Stimulated activated memory B cell treated with anti-CD40 and anti-IgM and Interleukin-4, amounts not matched to agents 10 μg/mL and 1 μg/mL and 100 μg/mL, for 72 hours (primary cell): ENCODE measurements at regions not wholly inside any gene's neighbourhood (a gene's known extent, or its start where the extent isn't known, plus 50 kb on each side); places are given as distances from the start of the nearest gene placed in this dataset.

Experiments
- ATAC-seq: fragments of 150-1000 bp; cut with Tn5 transposase; 2 replicates; pipeline ENCODE4 v1.10.0; 2021
- H3K27ac Mint-ChIP-seq: one replicate; pipeline ENCODE4 v1.8.0; 2022; ENCODE audit warnings: mild to moderate bottlenecking, mixed read lengths
- H3K27me3 Mint-ChIP-seq: one replicate; pipeline ENCODE4 v1.8.0; 2022; ENCODE audit warnings: mixed read lengths
- H3K36me3 Mint-ChIP-seq: one replicate; pipeline ENCODE4 v1.8.0; 2022; ENCODE audit warnings: mixed read lengths
- H3K4me1 Mint-ChIP-seq: one replicate; pipeline ENCODE4 v1.8.0; 2022; ENCODE audit warnings: mixed read lengths
- H3K4me3 Mint-ChIP-seq: one replicate; pipeline ENCODE4 v1.8.0; 2022; ENCODE audit warnings: mild to moderate bottlenecking, moderate library complexity, mixed read lengths
- H3K9me3 Mint-ChIP-seq: one replicate; pipeline ENCODE4 v1.8.0; 2022; ENCODE audit warnings: mixed read lengths

DNA sequence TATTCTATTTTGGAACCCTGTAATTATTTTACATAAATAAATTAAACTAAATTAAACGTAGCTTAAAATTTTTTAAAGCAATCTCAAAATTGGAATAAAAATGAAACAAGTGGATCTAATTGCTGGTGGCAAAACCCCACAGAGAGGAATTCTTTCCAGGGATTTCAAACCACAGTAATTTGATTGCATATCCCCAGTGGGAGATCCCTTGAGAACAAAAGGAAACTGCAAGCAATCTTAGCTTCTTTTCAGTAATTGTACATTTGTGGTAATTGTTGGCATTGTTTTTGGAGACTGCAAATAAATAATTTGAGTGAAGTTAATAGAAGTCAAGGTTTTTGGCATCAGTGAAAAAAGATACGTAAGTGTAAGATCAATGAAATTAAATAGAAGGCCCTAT is 58.7 kb upstream of the MYCN start:
- H3K27ac Mint-ChIP-seq = no peak overlapping the region
- peaks cover 6% of the 10 kb centered on the region for H3K9me3 Mint-ChIP-seq
- no peak for ATAC-seq
- H3K27me3 Mint-ChIP-seq = no peaks in the 10 kb centered on the region
- no peaks in the 10 kb centered on the region for H3K4me1 Mint-ChIP-seq
- H3K36me3 Mint-ChIP-seq = no peaks in the 10 kb centered on the region
- no peak overlapping the region for H3K4me3 Mint-ChIP-seq

DNA sequence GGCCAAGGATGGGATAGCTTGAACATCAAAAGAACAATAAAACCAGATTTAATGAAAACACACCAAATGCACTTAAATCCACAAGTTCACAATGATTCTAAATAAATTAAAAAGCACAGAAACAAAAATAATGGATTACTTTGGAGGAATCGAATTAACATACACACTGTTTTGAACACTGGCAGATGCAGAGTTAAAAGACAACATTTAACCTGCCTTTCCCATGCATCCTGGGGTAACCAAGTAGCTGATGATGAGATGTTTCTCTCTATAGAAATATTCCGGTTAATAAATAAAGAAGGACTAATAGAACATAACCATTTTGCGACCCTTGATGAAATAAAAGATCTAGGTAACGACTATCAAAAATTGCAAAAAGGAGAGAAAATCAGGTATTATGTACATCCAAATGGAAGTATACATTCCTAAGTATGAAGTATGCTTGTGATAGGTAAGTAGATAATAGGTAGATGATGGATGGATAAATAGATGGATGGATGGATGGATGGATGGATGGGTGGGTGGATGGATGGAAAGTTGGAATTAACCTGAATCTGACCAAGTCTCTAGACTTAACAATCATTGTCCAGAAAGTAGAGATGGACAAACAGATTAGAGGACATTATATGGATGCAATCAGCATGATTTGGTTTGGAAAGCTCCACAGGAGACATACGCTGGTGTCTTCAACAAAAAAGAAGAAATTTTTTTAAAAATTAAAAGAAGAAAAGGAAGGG is 57.4 kb upstream of the MYCN start:
- Mint-ChIP-seq H3K9me3 (peaks cover 3% of the 10 kb centered on the region), H3K4me1 (no peaks in the 10 kb centered on the region), H3K4me3 (no peak overlapping the region), H3K36me3 (no peaks in the 10 kb centered on the region), H3K27me3 (peaks cover 3% of the 10 kb centered on the region), H3K27ac (no peak overlapping the region)
- ATAC-seq = no peak

DNA sequence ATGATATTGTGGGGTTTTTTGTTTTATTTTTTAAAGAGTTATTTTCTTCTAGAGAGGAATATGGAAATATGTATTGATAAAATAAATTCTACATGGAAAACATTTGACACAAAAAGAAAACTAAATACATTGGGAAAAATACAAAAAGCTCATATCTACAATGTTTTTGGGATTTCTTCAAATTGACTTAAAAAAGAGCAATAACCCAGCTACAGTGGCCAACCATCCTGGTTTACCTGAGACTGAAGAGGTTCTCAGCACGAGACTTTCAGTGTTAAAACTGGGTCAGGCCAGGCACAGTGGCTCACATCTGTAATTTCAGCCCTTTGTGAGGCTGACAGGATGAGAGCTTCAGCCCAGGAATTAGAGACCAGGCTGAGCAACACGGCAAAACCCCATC is 56.7 kb upstream of the MYCN start:
- Mint-ChIP-seq H3K4me1 (no peaks in the 10 kb centered on the region), H3K9me3 (peaks cover 3% of the 10 kb centered on the region), H3K27me3 (peaks cover 9% of the 10 kb centered on the region), H3K4me3 (no peak overlapping the region), H3K36me3 (no peaks in the 10 kb centered on the region), H3K27ac (no peak overlapping the region)
- no peak for ATAC-seq

DNA sequence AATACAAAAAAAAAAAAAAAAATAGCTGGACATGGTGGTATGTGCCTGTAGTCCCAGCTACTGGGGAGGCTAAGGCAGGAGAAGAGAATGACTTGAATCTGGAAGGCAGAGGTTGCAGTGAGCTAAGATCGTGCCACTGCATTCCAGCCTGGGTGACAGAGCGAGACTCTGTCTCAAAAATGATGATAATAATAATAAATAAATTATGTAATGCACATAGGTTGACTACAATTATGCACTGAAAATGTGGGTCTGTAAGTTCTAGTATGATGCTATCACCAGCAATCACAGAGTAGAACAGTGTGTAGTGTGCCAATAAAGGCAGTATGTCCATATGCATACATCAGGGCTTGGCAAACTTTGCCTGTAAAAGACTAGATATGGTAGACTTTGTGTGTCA is 55.6 kb upstream of the MYCN start:
- ATAC-seq = no peak
- no peaks in the 10 kb centered on the region for H3K36me3 Mint-ChIP-seq
- no peak overlapping the region for H3K27ac Mint-ChIP-seq
- no peaks in the 10 kb centered on the region for H3K4me1 Mint-ChIP-seq
- no peaks in the 10 kb centered on the region for H3K9me3 Mint-ChIP-seq
- H3K27me3 Mint-ChIP-seq = peaks cover 9% of the 10 kb centered on the region
- no peak overlapping the region for H3K4me3 Mint-ChIP-seq

DNA sequence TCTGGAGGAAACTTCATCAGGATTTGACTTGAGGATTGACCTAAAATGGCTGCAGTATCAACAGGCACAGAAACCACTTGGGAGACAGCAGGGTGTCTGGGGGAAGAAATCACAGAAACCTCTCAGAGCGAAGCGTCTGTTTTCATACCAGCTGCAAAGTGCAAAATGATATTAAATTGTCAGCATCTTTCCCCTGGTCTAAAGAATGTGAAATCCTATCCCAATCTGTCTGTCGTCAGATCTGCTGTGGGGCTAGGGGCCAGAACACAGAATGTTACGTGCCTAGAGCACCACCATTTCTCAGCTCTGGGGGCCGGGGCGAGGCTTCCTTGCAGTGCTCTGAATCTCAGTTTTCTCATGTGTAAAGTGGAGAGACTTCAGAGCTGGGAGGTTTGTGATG is 54.1 kb upstream of the MYCN start:
- Mint-ChIP-seq H3K27ac (no peak overlapping the region), H3K4me1 (no peaks in the 10 kb centered on the region), H3K4me3 (no peak overlapping the region), H3K27me3 (peaks cover 9% of the 10 kb centered on the region), H3K9me3 (no peaks in the 10 kb centered on the region), H3K36me3 (no peaks in the 10 kb centered on the region)
- no peak for ATAC-seq

DNA sequence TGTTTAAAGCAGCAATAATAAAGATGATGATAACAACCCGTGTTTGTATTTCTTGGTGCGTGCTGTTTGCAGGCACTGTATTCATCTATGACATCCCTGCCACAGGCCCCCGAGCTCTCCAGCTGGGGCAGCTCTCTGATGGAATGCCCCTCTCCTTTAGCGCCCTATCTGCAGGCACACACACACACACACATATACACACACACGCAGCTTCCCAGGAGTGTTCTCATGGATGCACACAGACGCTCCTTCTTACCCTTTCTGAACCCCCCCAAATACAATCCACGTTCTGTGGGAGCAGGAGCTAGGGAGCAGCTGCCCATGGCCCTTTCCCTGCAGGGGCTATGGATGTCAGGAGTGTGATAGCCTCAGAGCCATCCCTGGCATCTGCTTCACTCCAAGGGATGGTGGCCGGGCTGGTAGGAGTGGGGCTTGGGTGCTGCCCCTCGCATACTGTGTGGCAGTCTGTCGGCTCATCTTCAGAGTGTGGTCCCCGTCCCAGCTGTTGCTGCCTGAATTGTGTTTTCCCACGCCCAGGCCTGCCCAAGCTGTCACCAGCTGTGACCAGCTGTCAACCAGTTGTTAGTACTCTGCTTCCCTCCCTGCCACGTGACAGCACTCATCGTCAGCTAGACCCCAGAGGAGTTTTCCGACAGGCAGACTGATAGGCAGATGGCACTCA is 50.8 kb upstream of the MYCN start:
- ATAC-seq = no peak
- H3K27me3 Mint-ChIP-seq = peaks cover 9% of the 10 kb centered on the region
- H3K36me3 Mint-ChIP-seq = no peaks in the 10 kb centered on the region
- no peak overlapping the region for H3K4me3 Mint-ChIP-seq
- no peaks in the 10 kb centered on the region for H3K9me3 Mint-ChIP-seq
- H3K4me1 Mint-ChIP-seq = no peaks in the 10 kb centered on the region
- no peak overlapping the region for H3K27ac Mint-ChIP-seq

DNA sequence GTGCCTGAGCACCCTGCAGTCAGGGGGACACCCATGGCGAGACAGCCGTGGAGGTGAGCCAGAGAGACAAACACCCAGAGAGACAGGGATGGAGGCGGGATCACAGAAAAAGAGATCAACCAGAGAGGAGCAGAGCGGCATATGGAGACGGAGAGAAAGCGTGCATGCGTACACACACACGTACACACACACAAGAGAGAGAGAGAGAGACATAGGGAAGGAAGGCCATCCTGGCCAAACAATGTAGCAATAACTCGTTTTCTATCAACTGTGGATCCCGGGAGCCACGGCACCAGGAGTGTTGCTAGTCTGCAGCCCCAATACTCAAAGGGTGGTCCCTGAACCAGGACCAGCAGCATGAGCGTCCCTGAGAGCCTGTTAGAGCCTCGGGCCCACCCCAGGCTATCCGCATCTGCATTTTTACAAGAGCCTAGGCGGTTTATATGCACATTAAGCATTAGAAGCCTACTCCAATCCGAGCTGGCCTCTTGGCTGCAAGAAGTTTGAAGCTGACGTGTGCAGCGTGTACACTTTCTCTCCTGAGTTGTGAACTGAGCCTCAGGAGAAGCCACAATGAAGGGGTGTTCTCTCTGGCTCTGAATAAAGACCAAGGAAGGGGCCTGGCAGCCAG is 50.1 kb upstream of the MYCN start:
- peak; percentile 22 for ATAC-seq
- Mint-ChIP-seq H3K4me1 (no peaks in the 10 kb centered on the region), H3K4me3 (no peak overlapping the region), H3K36me3 (no peaks in the 10 kb centered on the region), H3K9me3 (no peaks in the 10 kb centered on the region), H3K27me3 (peaks cover 9% of the 10 kb centered on the region), H3K27ac (no peak overlapping the region)
